ENCODE measurements at regions not wholly inside any gene's neighbourhood (a gene's known extent, or its start where the extent isn't known, plus 50 kb on each side); places are given as distances from the start of the nearest gene placed in this dataset.

DNA sequence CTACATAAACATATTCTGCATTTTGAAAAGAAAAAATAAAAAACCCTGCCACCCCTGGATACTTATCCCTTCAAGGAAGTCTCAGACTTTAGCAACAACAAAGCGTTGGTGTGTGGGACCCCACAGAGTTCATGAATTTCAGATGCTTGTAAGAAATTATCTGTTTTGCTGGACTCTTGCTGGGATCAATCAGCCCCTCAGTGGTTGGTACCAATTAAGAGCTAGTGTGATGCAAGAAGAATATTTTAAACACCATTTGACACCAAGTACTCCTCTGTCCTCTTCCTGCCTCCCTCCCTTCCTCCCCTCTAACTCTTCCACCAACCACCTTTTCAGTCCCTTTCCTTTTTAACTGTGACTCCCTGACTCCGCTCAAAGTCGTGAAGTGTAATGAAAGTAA lies 51.5 kb downstream of the SST start:
- Mint-ChIP-seq H3K4me3 (no peak overlapping the region), H3K27me3 (peaks cover 29% of the 10 kb centered on the region), H3K27ac (no peak overlapping the region), H3K36me3 (ENCODE audit: low read depth) (no peaks in the 10 kb centered on the region), H3K9me3 (no peaks in the 10 kb centered on the region), H3K4me1 (no peaks in the 10 kb centered on the region)
- DNase-seq = no peak
- ChIA-PET POLR2A (no interaction called here), CTCF (no interaction called here)

DNA sequence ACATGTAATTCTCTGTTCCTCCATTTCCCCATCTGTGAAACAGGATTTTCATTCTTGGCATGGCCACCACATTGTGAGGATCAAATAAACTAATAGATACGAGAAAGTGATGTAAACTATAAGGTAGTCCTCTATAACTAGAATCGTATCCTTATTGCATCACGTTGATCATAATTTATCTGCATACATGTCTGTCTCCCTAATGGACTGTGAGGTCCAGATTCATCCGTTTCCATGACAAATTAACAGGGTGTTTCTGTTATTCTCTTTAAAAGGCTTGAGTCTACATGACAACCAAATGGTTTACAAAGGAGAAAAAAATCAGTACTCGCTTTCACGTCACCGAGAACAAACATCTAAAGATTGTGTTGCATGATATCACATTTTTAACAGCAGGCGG lies 53.0 kb downstream of the SST start:
- Mint-ChIP-seq H3K36me3 (ENCODE audit: low read depth) (no peaks in the 10 kb centered on the region), H3K4me3 (no peak overlapping the region)

DNA sequence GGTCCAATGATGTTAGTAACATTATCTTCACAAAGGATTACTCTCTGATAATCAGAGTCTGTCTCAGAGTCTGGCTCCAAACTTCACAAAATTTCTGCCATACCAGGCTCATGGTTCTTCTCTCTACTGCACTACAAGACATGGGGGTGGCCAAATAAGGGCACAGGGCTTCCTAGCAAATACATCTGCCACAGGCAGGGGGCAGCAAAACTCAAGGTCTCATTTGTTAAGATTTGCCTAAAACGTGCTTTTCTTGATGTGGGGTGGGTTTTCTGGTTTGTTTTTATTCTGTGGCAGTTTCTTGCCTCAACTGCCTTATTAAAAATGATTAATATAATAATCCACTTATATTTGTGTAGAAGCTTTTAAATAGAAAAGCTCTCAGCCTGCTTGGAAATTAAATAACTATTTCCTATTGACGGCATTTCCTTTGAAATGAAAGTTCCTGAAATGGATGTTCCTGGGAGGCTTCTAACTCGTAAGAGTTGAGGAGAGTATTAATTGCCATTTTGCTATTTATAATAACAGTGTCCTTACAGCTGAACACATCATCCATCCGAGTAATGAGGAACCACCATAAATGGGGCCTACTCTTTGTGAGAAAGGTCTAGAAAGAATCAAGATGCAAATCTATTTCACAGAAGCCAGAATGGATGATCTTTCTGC lies 53.8 kb downstream of the SST start:
- H3K4me3 Mint-ChIP-seq = no peak overlapping the region
- no peaks in the 10 kb centered on the region for H3K36me3 Mint-ChIP-seq (ENCODE audit: low read depth)
- no peak overlapping the region for H3K27ac Mint-ChIP-seq
- H3K27me3 Mint-ChIP-seq = peaks cover 19% of the 10 kb centered on the region
- H3K4me1 Mint-ChIP-seq = no peaks in the 10 kb centered on the region
- ChIA-PET CTCF (interaction anchor here (0.8 to 1.2 kb wide), 4 partner anchors 14 to 361 kb away, joined by 3 read pairs; no protein-coding TSS in a partner anchor), POLR2A (interaction anchor here (0.9 kb wide), 1 partner anchor 297 kb away, joined by 3 read pairs; no protein-coding TSS in a partner anchor)
- DNase-seq = peak; percentile 68
- no peaks in the 10 kb centered on the region for H3K9me3 Mint-ChIP-seq

More for the DNA sequence above, 53.0 kb downstream of the SST start:
- Mint-ChIP-seq H3K27me3 (peaks cover 22% of the 10 kb centered on the region), H3K4me1 (no peaks in the 10 kb centered on the region), H3K27ac (no peak overlapping the region), H3K9me3 (no peaks in the 10 kb centered on the region)
- no peak for DNase-seq
- CTCF ChIA-PET = no interaction called here
- POLR2A ChIA-PET = no interaction called here

DNA sequence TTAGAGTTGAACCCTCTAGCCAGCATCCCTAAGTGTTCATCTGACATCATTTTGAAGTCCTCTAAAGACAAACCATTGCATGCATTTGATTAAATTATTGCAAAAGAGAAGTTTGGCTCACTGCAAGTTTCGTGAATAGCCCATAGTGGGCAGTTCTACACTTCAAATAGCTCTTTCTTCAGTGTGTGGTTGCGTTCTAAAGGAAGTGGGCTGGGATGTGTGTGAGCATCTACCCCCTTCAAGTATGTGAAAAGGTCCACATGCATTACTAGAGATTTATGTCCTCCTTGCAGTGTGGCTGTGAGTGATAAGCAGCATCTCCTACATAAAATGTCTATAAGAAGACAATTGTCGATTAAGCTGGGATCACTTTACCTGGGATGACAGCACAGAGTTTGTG lies 54.6 kb downstream of the SST start:
- ChIA-PET CTCF (interaction anchor here (0.8 to 1.2 kb wide), 4 partner anchors 14 to 360 kb away, joined by 3 read pairs; no protein-coding TSS in a partner anchor), POLR2A (interaction anchor here (0.9 kb wide), 1 partner anchor 296 kb away, joined by 3 read pairs; no protein-coding TSS in a partner anchor)
- Mint-ChIP-seq H3K27me3 (peaks cover 25% of the 10 kb centered on the region), H3K4me3 (no peak overlapping the region), H3K27ac (no peak overlapping the region), H3K4me1 (no peaks in the 10 kb centered on the region), H3K36me3 (ENCODE audit: low read depth) (no peaks in the 10 kb centered on the region), H3K9me3 (no peaks in the 10 kb centered on the region)
- no peak for DNase-seq

DNA sequence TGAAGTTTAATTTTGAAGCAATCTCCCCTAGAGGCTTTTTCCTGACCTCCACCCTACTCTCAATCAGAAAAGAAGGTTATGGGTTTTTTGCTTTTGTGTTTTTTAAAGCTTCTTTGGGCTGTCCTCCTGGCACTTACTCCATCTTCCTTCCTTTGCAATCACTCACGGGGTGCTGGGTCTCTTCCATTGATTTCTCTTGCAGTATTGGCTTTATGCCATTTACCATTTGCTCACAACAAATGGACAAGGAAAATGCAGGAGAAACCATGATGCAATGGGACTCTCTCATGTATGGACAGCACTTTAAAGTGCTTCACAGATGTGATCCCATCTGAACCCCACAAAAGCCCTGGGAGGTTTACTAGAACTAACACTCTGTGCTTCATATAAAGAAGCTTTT lies 57.5 kb downstream of the SST start:
- Mint-ChIP-seq H3K36me3 (ENCODE audit: low read depth) (no peaks in the 10 kb centered on the region), H3K27me3 (peaks cover 32% of the 10 kb centered on the region), H3K9me3 (no peaks in the 10 kb centered on the region), H3K4me1 (no peaks in the 10 kb centered on the region), H3K4me3 (no peak overlapping the region), H3K27ac (no peak overlapping the region)
- ChIA-PET CTCF (interaction anchor here (0.6 kb wide), 1 partner anchor 69 kb away, joined by 5 read pairs; no protein-coding TSS in a partner anchor), POLR2A (no interaction called here)
- no peak for DNase-seq

DNA sequence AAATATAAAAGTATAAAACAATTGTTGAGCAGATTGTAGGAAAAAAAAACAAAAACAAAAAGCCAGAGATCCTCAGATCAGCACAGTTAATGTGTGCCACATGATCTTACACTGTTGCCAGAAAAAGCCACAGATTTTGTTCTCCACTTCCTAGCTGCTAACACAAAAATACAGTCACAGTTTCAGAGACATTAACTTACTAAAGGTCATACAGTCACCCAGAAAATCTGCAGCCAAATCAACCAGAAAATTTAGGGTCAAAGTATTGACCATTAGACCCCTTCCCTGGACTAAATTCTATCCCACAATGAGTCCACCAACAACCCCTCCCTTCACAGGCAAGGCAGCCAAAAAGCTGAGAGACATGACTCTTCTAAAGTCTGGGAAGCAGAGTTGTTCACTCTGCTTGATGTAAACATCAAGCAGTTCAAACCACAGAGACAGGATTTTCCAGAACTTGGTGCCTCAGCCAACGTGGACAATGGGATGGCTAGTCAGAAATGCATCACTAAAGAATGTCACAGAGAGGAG lies 59.1 kb downstream of the SST start:
- H3K9me3 Mint-ChIP-seq = no peaks in the 10 kb centered on the region
- H3K4me1 Mint-ChIP-seq = no peaks in the 10 kb centered on the region

DNA sequence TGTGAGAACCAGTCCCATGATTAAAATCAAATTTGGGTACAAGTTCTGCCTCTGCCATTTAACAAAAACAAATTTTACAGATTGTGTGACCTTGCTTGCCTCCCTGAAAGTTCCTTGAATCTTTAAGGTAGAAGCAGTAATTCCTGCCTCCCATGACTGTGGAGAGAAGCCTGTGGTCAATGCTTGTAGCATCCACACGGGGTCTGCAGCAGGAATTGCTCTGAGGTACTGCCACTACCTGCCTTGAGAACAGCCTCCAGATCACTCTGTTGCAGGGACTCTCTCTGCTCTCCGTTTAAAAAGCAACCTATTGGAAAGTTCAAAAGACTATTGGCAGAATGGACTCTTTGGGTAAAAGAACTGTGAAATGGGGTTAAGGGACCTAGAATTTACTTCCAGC lies 75.9 kb downstream of the SST start:
- Mint-ChIP-seq H3K4me1 (no peaks in the 10 kb centered on the region), H3K27me3 (peaks cover 35% of the 10 kb centered on the region), H3K27ac (no peak overlapping the region), H3K4me3 (no peak overlapping the region), H3K36me3 (ENCODE audit: low read depth) (no peaks in the 10 kb centered on the region), H3K9me3 (no peaks in the 10 kb centered on the region)
- ChIA-PET CTCF (no interaction called here), POLR2A (no interaction called here)
- DNase-seq = no peak

More for the DNA sequence above, 59.1 kb downstream of the SST start:
- Mint-ChIP-seq H3K27ac (no peak overlapping the region), H3K27me3 (peaks cover 44% of the 10 kb centered on the region), H3K4me3 (no peak overlapping the region), H3K36me3 (ENCODE audit: low read depth) (no peaks in the 10 kb centered on the region)
- ChIA-PET CTCF (no interaction called here), POLR2A (interaction anchor here (0.7 kb wide), 1 partner anchor 225 kb away, joined by 4 read pairs; no protein-coding TSS in a partner anchor)
- DNase-seq = no peak

DNA sequence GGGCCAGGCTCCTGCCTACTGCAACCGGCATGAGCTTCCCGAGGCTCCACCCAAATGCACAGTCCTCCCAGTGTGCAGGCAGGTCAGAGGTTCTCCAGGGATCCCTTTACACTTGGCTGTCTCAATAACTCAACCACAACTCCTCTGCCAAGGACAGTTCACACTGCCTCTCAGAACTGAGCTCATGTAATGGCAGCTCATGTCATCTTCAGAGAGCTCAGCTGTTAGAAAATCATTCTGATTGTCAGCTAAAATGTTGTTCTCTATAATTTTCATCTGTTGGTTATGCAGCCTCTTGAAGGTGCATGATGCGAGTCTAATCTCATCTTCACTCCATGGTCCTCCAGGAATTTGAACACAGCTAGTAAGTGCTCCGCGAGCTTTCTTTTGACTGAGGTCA lies 76.7 kb downstream of the SST start:
- CTCF ChIA-PET = interaction anchor here (0.6 kb wide), 2 partner anchors 829 to 1100 kb away, joined by 3 to 4 read pairs; no protein-coding TSS in a partner anchor
- Mint-ChIP-seq H3K27ac (no peak overlapping the region), H3K4me1 (no peaks in the 10 kb centered on the region), H3K4me3 (no peak overlapping the region), H3K36me3 (ENCODE audit: low read depth) (no peaks in the 10 kb centered on the region), H3K27me3 (peaks cover 35% of the 10 kb centered on the region), H3K9me3 (no peaks in the 10 kb centered on the region)
- POLR2A ChIA-PET = no interaction called here
- DNase-seq = no peak

DNA sequence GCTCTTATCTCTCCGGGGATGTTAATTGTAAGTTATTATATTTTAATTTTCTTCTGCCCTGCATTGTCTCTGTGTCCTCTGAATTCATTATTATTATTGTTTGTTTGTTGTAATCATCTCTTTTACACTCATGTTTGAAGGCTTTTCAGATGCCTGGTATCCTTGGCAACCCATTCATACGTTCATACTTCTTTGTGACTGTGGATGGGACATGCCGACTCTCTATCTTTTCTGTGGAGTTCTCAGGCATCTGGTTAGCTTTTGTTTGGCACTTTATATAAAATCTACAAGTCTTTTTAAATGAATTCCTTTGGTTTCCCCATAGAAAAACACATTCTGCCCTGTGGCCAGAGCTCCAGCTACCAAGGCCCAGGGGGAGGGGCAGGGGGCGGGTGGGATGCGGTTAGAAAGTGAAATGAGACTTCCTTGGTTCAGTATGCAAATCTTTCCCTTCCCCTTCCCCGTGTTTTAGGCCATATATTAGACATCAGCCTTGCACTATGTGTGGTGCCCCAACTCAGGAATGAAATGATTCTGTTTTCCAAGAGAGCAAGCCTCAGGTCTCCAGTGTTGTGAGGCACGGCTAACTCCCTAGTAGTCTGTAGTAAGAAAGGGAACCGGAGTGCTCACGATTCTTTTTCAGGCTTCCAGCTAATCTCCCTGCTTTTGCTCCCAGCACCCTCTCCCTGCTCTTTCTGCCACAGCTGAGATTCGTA lies 79.2 kb downstream of the SST start:
- H3K9me3 Mint-ChIP-seq = no peaks in the 10 kb centered on the region
- H3K4me1 Mint-ChIP-seq = no peaks in the 10 kb centered on the region
- no peak overlapping the region for H3K4me3 Mint-ChIP-seq
- H3K27me3 Mint-ChIP-seq = peaks cover 41% of the 10 kb centered on the region
- no peaks in the 10 kb centered on the region for H3K36me3 Mint-ChIP-seq (ENCODE audit: low read depth)
- no peak for DNase-seq
- POLR2A ChIA-PET = no interaction called here
- H3K27ac Mint-ChIP-seq = no peak overlapping the region
- CTCF ChIA-PET = interaction anchor here (0.8 kb wide), 1 partner anchor 8 kb away, joined by 4 read pairs; no protein-coding TSS in a partner anchor

DNA sequence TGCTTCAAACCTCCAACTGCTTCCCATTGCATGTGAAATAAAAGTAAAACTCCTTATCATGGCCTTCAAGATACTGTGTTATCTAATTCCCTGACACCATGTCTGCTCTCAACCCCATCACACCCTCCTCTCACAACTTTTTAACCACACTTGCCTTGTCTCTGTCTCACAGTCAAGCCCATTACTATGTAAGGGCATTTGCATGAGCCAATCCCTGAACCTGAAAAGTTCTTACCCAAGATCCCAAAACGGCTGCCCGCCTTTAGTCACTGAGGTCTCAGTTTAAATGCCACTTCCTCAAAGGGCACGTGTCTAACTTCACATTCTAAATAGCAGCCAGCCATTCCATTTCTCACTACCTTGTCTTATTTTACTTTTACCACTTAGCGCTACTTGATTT lies 83.1 kb downstream of the SST start:
- Mint-ChIP-seq H3K4me1 (no peaks in the 10 kb centered on the region), H3K36me3 (ENCODE audit: low read depth) (no peaks in the 10 kb centered on the region), H3K27ac (no peak overlapping the region), H3K27me3 (peaks cover 48% of the 10 kb centered on the region), H3K9me3 (no peaks in the 10 kb centered on the region), H3K4me3 (no peak overlapping the region)
- no peak for DNase-seq
- ChIA-PET POLR2A (no interaction called here), CTCF (no interaction called here)

DNA sequence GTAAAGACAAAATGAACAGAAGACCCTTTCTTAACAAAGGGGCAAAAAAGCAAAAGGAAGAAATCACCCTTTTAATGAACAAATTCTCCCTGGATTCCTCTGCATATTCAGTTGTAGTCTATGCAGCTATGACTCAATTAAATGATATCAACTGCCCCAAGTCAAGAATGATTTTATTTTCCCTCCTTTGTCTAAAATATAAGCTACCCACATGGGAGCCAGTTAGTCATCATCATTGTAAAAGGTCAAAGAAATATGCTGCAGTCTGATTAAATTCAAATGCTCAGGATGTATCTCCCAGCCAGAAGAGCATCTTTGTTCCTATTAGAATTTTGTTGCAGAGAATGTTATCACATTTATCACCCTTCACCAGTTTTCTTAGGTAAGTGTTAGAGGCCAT lies 84.0 kb downstream of the SST start:
- Mint-ChIP-seq H3K9me3 (no peaks in the 10 kb centered on the region), H3K27me3 (peaks cover 52% of the 10 kb centered on the region), H3K4me3 (no peak overlapping the region), H3K4me1 (no peaks in the 10 kb centered on the region), H3K36me3 (ENCODE audit: low read depth) (no peaks in the 10 kb centered on the region), H3K27ac (no peak overlapping the region)
- POLR2A ChIA-PET = no interaction called here
- DNase-seq = no peak
- CTCF ChIA-PET = no interaction called here

DNA sequence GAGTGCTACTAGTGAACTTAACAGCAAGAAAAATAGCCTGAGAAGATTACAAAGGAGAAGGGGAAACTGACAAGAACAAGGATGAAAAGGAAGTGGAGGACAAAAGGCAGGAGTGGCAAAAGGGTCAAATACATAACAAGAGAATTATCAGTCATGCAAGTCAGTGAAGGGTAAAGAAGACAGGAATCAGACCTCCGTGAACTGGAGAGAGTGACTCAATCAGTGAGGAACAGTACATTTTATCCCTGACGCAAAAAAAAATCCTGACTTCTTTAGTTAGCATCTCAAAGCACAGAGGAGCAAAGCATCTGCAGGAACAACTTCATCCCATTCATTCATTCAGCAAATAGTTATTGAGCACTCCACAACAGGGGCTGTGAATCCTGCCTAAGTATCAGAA lies 97.8 kb downstream of the SST start:
- Mint-ChIP-seq H3K27ac (no peak overlapping the region), H3K4me3 (no peak overlapping the region), H3K27me3 (peaks cover 11% of the 10 kb centered on the region), H3K36me3 (ENCODE audit: low read depth) (no peaks in the 10 kb centered on the region), H3K4me1 (no peaks in the 10 kb centered on the region), H3K9me3 (no peaks in the 10 kb centered on the region)
- ChIA-PET POLR2A (no interaction called here), CTCF (no interaction called here)
- DNase-seq = no peak

DNA sequence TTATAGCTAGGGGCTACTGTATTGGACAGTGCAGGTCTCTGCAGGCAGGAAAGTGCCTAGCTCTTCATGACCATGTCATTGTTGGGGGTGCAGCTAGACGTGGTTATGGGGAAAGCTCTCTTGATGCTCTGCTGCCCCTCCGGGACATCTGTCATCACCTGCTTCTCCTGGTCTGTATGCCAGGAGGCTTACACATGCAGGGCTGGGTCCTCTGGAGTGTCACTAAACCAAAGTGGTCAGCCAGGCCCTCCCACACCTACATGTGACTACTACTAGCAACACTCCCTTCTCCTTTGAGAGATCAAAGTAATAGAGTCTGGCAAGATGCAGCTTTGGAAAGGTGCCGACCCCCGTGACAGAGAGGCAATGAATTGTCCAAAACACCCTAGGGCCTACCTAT lies 98.5 kb downstream of the SST start:
- CTCF ChIA-PET = no interaction called here
- Mint-ChIP-seq H3K27me3 (peaks cover 13% of the 10 kb centered on the region), H3K9me3 (no peaks in the 10 kb centered on the region), H3K4me3 (no peak overlapping the region), H3K36me3 (ENCODE audit: low read depth) (no peaks in the 10 kb centered on the region), H3K27ac (no peak overlapping the region), H3K4me1 (no peaks in the 10 kb centered on the region)
- no peak for DNase-seq
- POLR2A ChIA-PET = no interaction called here

Measured in activated CD4-positive, alpha-beta T cell treated with anti-CD3 and anti-CD28 coated beads, Interleukin-2, amount 10 ng/mL, durations not matched to agents 7 days and 5 days (primary cell).